AG04450 (cell line): ENCODE measurements at regions not wholly inside any gene's neighbourhood (a gene's known extent, or its start where the extent isn't known, plus 50 kb on each side); places are given as distances from the start of the nearest gene placed in this dataset.

Source experiments
- CTCF ChIA-PET: fragments of 300-600, 350-600 bp; formaldehyde crosslinking; extraction: SDS; loops from one replicate; lab custom pipeline; 2022; ENCODE audit warnings: antibody characterized with exemption, inconsistent platforms; lab: Charles Lee
- POLR2A ChIA-PET: fragments of 350-600 bp; formaldehyde crosslinking; extraction: SDS; loops from one replicate; lab custom pipeline; 2021; ENCODE audit warnings: antibody characterized with exemption, inconsistent platforms; lab: Yijun Ruan, JAX
- DNase-seq: peaks from one replicate; pipeline ENCODE4 v3.0.0-alpha.2; 2011; ENCODE audit warnings: low read depth, low spot score
- H3K27ac ChIP-seq: one replicate; pipeline ENCODE4 v1.5.1; 2012; ENCODE audit warnings: low read depth, low read length, control low read depth
- H3K27me3 ChIP-seq: one replicate; pipeline ENCODE4 v1.6.0; 2012; ENCODE audit warnings: low read length; ENCODE audit not compliant: control insufficient read depth, insufficient read depth
- H3K4me3 ChIP-seq: 2 replicates; pipeline ENCODE4 v1.5.1; 2011; ENCODE audit warnings: mild to moderate bottlenecking, low read depth, low read length, control low read depth
- H3K9me3 ChIP-seq: 2 replicates; pipeline ENCODE4 v1.5.1; 2012; ENCODE audit warnings: low read length; ENCODE audit not compliant: control insufficient read depth, insufficient read depth
- TF ChIP-seq, protein P1 (sequence below): IDR thresholded peaks from 2 replicates; pipeline ENCODE4 v1.5.1; 2011; ENCODE audit warnings: low read depth, low read length, control low read depth, inconsistent platforms

- ChIA-PET CTCF (interaction anchor here (0.7 to 1.0 kb wide), 3 partner anchors 16 to 274 kb away, joined by 3 to 4 read pairs (median 3); no protein-coding TSS in a partner anchor), POLR2A (no interaction called here)
- no peaks in the 10 kb centered on the region for H3K27me3 ChIP-seq
- H3K9me3 ChIP-seq = no peaks in the 10 kb centered on the region
- TF ChIP-seq, protein P1, sequence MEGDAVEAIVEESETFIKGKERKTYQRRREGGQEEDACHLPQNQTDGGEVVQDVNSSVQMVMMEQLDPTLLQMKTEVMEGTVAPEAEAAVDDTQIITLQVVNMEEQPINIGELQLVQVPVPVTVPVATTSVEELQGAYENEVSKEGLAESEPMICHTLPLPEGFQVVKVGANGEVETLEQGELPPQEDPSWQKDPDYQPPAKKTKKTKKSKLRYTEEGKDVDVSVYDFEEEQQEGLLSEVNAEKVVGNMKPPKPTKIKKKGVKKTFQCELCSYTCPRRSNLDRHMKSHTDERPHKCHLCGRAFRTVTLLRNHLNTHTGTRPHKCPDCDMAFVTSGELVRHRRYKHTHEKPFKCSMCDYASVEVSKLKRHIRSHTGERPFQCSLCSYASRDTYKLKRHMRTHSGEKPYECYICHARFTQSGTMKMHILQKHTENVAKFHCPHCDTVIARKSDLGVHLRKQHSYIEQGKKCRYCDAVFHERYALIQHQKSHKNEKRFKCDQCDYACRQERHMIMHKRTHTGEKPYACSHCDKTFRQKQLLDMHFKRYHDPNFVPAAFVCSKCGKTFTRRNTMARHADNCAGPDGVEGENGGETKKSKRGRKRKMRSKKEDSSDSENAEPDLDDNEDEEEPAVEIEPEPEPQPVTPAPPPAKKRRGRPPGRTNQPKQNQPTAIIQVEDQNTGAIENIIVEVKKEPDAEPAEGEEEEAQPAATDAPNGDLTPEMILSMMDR = no peak
- DNase-seq = no peak
- H3K4me3 ChIP-seq = no peak overlapping the region
- no peak overlapping the region for H3K27ac ChIP-seq
Measured at GRCh38 chr12:93122569-93123091, 193.5 kb upstream of the EEA1 start.

- H3K27me3 ChIP-seq = no peaks in the 10 kb centered on the region
- TF ChIP-seq, protein P1 = no peak
- DNase-seq = no peak
- no peak overlapping the region for H3K4me3 ChIP-seq
- ChIA-PET CTCF (no interaction called here), POLR2A (no interaction called here)
- no peaks in the 10 kb centered on the region for H3K9me3 ChIP-seq
- no peak overlapping the region for H3K27ac ChIP-seq
Measured at GRCh38 chr12:93125126-93125525, 196.0 kb upstream of the EEA1 start.

GRCh38 chr12:93126069-93126474 lies 197.0 kb upstream of the EEA1 start:
- TF ChIP-seq, protein P1 = no peak
- H3K9me3 ChIP-seq = no peaks in the 10 kb centered on the region
- no peaks in the 10 kb centered on the region for H3K27me3 ChIP-seq
- H3K4me3 ChIP-seq = no peak overlapping the region
- no peak overlapping the region for H3K27ac ChIP-seq
- DNase-seq = no peak
- CTCF ChIA-PET = no interaction called here
- POLR2A ChIA-PET = no interaction called here

DNA sequence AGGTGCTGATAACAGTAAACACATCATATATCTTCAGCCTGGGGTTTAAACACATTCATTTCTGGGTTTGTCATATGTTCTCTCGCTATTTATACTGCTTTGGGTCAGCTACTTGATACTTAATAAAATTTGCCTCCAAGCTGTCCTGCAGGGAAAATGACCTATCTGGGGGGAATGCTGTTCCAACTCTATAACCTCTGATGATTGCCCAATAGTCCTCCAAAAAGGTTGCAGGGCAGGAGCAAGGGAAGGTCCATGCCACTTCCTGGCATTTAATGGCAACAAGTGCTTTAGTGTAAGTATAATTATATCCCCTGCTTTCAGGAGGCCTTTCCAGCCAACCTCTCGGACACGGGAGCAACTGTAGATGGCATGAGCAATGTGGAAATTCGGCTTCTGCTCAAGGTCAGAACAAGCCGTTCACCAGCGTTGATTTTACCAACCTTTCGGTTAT lies 198.0 kb upstream of the EEA1 start:
- ChIA-PET CTCF (interaction anchor here (0.5 to 2.2 kb wide), 6 partner anchors 55 to 269 kb away, joined by 3 to 12 read pairs (median 4); no protein-coding TSS in a partner anchor), POLR2A (interaction anchor here (0.6 to 1.3 kb wide), 5 partner anchors 11 to 49 kb away, joined by 3 to 4 read pairs (median 3); no protein-coding TSS in a partner anchor)
- Histone ChIP-seq H3K27me3 (no peaks in the 10 kb centered on the region), H3K4me3 (no peak overlapping the region), H3K9me3 (no peaks in the 10 kb centered on the region), H3K27ac (no peak overlapping the region)
- TF ChIP-seq, protein P1 = no peak
- DNase-seq = no peak

DNA sequence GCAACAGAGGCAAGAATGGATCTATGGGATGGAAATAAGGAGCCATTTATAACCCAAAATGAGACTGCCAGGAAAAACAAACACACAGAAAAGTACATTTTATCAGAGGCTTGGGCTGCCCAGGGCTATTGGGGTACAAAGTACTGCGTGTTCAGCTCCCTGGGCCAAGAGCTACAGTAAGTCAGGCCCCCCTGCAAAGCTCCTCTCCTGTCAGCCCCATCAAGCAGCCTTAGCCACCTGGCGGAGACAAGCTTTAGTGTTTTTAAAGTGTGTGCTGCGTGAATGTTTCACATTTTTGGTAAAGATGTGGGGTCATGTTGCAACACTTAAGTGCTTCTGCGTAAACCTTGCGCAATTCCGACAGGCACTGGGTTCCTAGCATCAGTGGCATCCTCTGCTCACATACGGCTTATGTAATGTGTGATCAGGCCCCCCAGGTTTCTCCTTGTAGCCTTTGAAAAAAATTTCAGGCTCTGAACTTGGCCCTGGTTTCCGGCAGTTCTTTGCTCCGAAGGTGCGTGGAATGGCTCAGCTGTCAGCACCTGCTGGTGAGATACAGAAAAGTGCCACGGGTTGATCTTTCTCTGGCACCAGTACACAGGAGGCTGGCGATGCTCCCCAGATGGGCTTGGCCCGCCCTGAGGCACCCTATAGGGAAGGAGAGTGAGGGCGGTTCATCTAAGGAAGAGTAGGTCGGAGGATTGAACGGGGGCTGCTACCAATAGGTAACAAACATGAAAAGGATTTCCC lies 198.7 kb upstream of the EEA1 start:
- DNase-seq = peak; percentile 88
- CTCF ChIA-PET = interaction anchor here (0.5 to 2.2 kb wide), 7 partner anchors 10 to 269 kb away, joined by 3 to 12 read pairs (median 3); no protein-coding TSS in a partner anchor
- Histone ChIP-seq H3K27ac (peak overlapping the region; percentile 24), H3K27me3 (no peaks in the 10 kb centered on the region), H3K4me3 (no peak overlapping the region), H3K9me3 (no peaks in the 10 kb centered on the region)
- POLR2A ChIA-PET = interaction anchor here (0.6 to 1.3 kb wide), 5 partner anchors 12 to 49 kb away, joined by 3 to 4 read pairs (median 3); no protein-coding TSS in a partner anchor
- TF ChIP-seq, protein P1 = peak; percentile 62
